ENCODE measurements at regions not wholly inside any gene's neighbourhood (a gene's known extent, or its start where the extent isn't known, plus 50 kb on each side); places are given as distances from the start of the nearest gene placed in this dataset.

DNA sequence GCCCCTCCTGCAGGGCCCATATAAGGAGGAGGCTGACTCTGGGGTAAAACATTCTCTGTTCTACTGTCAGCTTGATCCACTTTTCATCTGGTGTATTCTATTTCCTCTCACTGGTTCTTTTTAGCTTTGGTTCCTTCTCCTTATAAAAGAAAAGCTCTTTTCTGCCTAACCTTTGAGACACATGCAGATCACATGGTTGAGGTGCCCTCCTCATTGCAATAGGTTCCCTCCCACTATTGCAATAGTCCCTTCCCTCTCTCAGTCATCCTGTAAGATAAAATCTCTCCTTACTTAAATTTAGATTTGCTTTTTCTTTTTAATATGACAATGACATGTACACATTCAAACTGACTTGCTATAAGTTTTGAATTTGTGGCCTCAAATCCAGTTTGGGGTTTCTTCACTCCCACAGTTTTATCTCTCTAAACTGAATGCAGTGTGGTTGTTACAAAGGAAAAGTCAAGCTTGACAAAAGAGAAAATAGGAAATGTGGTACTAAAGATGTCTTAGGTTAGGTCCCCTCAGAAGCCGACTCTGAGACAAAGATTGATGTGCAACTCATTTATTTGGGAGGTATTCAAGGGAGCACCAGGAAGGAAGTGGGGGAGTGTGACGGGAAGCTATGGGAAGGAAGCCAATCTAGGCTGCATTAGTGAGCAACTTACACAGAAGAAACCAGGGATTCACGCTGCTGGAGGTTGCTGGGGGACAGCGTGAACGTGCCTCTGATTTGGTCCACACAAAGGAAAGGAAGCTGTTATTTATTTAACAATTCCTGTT is 127.6 kb upstream of the LINC00305 start:
- TF ChIP-seq CTCF (conservative IDR thresholded peaks at IDR 0.05 in 1 of 2, IDR thresholded peaks at IDR 0.05 in 1 of 2; ENCODE audit: extremely low read depth in 1 of 2, insufficient read depth in 1 of 2, low read depth in 1 of 2, low read length in 2 of 2): no peak
- TF ChIP-seq EZH2 (IDR thresholded peaks at IDR 0.05; ENCODE audit: borderline replicate concordance, low read length): no peak

All from mammary epithelial cell (primary cell).